ENCODE measurements at regions not wholly inside any gene's neighbourhood (a gene's known extent, or its start where the extent isn't known, plus 50 kb on each side); places are given as distances from the start of the nearest gene placed in this dataset.

GRCh38 chr2:15867194-15868171 lies 72.9 kb upstream of the MYCN start:
- H3K27ac ChIP-seq, result no peak overlapping the region

GRCh38 chr2:15868186-15868585 lies 72.2 kb upstream of the MYCN start:
- TF ChIP-seq ZFX (IDR thresholded peaks at IDR 0.05; ENCODE audit: borderline replicate concordance) (no peak), CTCF (IDR thresholded peaks at IDR 0.05) (no peak)
- no peak overlapping the region for H3K27ac ChIP-seq

More at GRCh38 chr2:15867194-15868171, 72.9 kb upstream of the MYCN start:
- no peak for TF ChIP-seq CTCF (IDR thresholded peaks at IDR 0.05)
- no peak for TF ChIP-seq ZFX (IDR thresholded peaks at IDR 0.05; ENCODE audit: borderline replicate concordance)

GRCh38 chr2:15868704-15869103 lies 71.6 kb upstream of the MYCN start:
- TF ChIP-seq ZFX (IDR thresholded peaks at IDR 0.05; ENCODE audit: borderline replicate concordance) (no peak), CTCF (IDR thresholded peaks at IDR 0.05) (no peak)
- H3K27ac ChIP-seq, result no peak overlapping the region

DNA sequence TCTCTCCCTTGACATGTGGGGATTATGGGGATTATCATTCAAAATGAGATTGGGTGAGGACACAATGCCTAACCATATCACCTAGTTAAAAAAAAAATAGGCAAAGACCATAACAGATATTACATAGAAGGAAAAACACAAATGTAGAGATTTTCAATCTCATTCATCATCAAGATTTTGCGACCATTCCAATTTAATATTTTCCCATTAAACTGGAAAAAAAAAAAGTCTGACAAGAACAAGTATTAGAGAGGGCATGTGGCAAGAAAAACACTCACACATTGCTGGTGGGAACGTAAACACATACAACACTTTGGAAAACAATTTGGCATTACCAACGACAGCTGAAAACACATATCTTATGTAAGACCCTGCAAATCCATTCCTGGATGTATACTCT lies 71.0 kb upstream of the MYCN start:
- H3K27ac ChIP-seq, result no peak overlapping the region
- TF ChIP-seq ZFX (IDR thresholded peaks at IDR 0.05; ENCODE audit: borderline replicate concordance), result no peak
- TF ChIP-seq CTCF (IDR thresholded peaks at IDR 0.05), result no peak

- no peak overlapping the region for H3K27ac ChIP-seq
- TF ChIP-seq CTCF (IDR thresholded peaks at IDR 0.05), result no peak
- no peak for TF ChIP-seq ZFX (IDR thresholded peaks at IDR 0.05; ENCODE audit: borderline replicate concordance)
Measured at GRCh38 chr2:15869871-15870270, 70.5 kb upstream of the MYCN start.

DNA sequence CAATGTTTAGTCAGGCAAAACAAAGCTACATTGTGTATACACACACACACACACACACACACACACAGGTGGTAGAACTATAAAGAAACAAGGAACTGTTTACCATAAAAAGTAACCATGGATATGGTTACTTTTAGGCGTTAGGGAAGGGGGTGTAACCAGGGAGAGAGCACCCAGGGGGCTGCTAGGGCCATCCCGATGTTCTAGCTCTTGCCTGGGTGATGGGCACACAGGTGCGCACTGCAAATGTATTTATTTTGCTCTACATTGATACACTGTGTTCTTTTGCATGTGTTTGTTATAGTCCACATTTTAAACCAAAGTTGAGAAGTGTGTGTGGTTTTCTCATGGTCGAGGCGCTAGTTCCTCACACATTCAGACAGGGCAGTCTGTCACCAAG lies 69.8 kb upstream of the MYCN start:
- TF ChIP-seq ZFX (IDR thresholded peaks at IDR 0.05; ENCODE audit: borderline replicate concordance), result no peak
- no peak for TF ChIP-seq CTCF (IDR thresholded peaks at IDR 0.05)
- H3K27ac ChIP-seq, result no peak overlapping the region

DNA sequence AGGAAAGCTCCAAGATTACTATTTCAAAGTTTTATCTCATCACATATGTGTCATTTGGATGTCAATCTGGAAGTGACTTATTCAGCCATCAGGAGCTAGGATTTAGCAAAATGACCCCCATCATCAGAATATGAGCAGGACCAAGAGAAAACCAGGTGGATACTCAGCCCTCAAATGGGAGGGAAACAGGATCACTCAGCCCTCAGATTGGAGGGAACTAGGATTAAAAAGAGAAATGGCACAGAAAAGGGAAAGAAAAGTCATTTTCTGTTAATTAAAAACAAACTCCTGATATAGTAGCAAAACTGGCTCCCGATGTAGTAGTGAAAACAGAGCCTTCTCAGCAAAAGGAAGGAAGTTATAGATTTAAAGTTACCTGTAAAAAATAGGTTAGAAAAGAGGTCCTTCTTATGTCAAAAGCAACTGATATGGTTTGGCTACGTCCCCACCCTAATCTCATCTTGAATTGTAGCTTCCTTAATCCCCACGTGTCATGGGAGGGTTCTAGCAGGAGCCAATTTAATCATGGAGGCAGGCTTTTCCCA lies 69.0 kb upstream of the MYCN start:
- TF ChIP-seq CTCF (IDR thresholded peaks at IDR 0.05), result no peak
- no peak for TF ChIP-seq ZFX (IDR thresholded peaks at IDR 0.05; ENCODE audit: borderline replicate concordance)
- H3K27ac ChIP-seq, result no peak overlapping the region

Data from 22Rv1 (cell line).